Stimulated activated CD4-positive, alpha-beta T cell treated with anti-CD3 and anti-CD28 coated beads, Interleukin-1b, Interleukin-23, amount 100 ng/mL, for 1 hour (primary cell): ENCODE measurements at regions not wholly inside any gene's neighbourhood (a gene's known extent, or its start where the extent isn't known, plus 50 kb on each side); places are given as distances from the start of the nearest gene placed in this dataset.

Source experiments
- DNase-seq, 2 donors: peaks; one replicate each; pipeline ENCODE4 v3.0.0-alpha.2; 2020; ENCODE audit warnings: low read depth in 2 of 2

- DNase-seq = no peak
Observed at GRCh38 chr4:80145739-80146138, 51.6 kb upstream of the PRDM8 start.

DNA sequence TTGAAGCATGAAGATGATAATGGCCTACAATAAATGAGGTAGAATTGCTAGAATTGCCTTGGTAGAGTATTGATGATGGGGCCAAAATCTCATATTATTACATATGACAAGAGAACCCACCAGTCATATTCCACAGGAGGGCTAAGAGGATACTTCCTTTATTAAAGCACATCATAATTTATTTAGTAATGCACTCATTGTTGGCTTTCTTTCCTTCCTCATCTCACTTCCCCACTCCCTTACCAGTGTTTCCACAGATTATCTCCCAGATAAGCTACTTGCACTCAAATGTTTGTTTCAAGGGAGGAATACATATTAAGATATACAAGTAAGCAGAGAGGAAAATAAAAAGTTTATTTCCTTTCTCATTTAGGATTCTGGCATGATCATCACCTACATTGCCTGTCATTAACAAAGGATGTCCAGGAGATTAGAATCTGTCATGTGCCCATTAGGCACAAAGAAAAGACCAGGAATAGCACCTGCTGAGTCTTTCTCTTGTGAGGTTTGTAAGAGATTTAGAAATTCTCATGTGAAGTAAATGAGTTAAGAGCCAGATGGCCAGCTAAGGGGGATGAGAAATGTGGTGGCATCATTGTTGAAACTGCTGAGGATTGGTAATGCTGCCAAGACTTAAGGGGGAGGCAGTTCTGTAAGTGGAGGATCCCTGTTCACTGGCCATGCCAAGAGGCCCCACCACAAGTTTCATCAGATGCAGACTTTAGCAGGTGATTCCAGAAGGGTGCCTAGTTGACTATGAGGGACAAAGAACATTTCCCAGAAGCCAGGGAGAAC is 52.4 kb upstream of the PRDM8 start:
- DNase-seq = no peak

GRCh38 chr4:80143307-80143679 is 54.0 kb upstream of the PRDM8 start:
- no peak for DNase-seq

GRCh38 chr4:80142394-80143306 is 54.7 kb upstream of the PRDM8 start:
- no peak for DNase-seq

- no peak for DNase-seq
Observed at GRCh38 chr4:80141543-80141942, 55.8 kb upstream of the PRDM8 start.

- no peak for DNase-seq
Observed at GRCh38 chr4:80140194-80140593, 57.1 kb upstream of the PRDM8 start.

- DNase-seq = no peak
Observed at GRCh38 chr4:80139671-80140070, 57.6 kb upstream of the PRDM8 start.

DNA sequence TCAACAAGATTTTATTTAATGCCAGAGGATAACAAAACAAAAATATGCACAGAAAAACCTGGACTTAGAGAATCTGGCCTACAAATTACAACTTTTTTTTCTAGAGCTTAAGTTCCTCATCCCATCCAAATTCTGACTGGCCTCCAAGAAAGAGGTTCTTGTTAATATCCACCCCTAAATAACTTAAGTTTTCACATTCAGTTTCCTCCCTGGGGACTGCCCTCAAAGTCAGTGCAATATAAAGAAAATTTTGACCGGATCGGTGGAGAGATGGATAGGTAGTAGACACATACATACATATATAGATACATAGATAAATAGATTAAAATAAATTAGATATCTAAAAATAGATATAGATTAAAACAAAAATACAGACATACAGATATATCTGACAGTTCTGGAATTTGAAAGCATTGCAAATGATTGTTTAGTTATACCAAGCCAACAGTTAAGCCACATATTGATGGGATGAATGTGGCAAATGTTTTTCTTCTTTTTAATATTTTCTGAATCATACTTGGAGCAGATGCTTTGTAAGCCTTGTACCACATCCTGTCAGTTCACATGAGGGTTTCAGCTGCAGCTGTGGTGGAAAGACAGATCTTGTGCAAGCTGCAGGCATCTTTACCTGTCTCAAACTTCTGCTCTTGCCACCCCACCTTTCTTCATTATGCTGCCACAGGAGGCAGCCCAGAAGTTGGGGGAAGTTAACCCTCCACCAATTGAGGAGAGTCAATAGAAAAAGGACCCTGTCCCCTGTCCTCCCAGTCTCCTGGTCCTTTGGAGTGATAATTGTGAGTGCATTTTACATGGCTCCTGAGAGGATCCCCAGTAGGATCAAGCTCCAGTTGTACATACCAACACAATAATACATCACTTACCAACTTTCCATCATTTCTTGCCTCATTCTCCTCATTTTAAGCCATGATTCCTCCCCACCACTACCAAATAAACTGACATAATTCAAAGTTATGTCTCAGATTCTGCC is 58.5 kb upstream of the PRDM8 start:
- DNase-seq = peak in 1 of 2 donors; percentile 30

GRCh38 chr4:80137631-80138030 is 59.7 kb upstream of the PRDM8 start:
- DNase-seq = no peak

GRCh38 chr4:80136270-80136669 is 61.0 kb upstream of the PRDM8 start:
- no peak for DNase-seq

DNA sequence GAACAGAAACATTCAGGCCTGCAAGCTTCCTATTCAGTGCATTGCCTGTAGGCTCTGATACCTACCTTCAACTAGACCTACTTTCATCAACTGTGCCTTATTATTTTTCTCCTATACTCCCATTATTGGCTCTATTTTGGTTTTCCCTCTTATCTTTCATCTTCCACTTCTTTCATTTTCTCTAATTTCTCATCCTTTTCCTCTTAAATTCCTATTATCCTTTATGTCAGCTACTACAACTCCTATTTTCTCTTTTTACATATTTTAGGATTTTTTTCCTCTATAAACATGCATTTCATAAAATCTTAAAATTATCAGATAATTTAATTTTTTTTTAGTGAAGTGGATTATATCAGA is 61.6 kb upstream of the PRDM8 start:
- DNase-seq = no peak

GRCh38 chr4:80134936-80135701 is 62.1 kb upstream of the ANTXR2 start:
- DNase-seq = no peak

DNA sequence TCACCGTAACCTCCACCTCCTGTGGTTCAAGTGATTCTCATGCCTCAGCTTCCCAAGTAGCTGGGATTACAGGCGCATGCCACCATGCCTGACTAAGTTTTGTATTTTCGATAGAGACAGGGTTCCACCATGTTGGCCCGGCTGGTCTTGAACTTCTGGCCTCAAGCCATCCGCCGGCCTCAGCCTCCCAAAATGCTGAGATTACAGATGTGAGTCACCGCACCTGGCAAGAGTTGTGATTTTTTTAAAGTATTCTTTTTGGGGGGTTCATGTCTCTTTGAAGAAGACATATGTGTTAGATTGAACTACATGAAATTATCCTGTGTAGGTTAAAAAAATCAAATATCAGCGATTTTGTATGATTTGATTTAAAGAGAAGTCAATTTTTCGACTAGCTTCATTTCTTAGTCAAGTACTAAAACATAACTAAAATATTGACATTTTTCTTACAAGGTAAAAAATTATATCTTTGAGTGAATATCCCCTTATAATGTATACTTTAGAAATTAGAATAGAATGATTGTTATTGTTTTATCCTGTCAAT is 60.3 kb upstream of the ANTXR2 start:
- DNase-seq = no peak

GRCh38 chr4:80129785-80130184 is 56.8 kb upstream of the ANTXR2 start:
- DNase-seq = no peak

- no peak for DNase-seq
Observed at GRCh38 chr4:80128941-80129340, 55.9 kb upstream of the ANTXR2 start.

DNA sequence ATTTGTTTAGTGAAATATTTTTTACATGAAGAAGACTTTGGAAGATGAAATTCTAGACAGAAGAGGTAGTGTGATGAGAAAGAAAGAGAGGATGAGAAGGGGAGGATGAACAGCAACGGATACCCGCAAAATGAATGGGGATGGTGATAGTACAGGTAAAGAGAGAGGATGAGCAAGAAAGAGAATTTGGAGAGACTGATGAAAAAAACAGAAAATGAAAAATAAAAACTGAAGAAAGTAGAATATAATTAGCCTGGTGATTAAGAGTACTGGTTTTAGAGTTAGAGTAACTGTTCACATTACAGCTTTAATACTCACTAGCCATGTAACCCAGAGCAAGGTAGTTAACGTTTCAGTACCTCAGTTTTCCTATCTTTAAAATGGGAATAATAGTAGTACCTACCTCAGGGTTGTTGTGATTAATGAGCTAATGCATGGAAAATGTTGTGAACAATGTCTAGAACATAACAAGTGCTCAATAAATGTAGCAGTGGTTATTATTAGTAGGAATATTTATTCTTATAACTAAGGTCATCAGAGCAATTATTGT is 54.9 kb upstream of the ANTXR2 start:
- no peak for DNase-seq

DNA sequence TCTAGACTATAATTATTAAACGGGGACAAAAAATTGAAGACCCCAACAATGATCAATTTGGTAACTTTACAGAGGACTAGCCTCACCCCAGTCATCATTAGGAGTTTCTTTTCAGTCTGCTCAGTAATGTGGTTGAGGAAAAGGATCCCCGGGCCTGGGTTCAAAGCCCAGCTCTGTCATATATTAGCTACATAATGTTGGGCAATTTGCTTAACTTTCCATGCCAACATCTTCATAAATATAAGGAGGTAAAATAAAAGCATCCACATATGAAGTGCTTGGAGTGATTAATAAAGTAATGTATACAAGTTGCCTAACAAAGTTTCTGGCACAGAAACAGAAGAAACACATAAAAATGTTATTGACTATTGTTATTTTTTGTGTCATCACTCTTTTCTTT is 53.4 kb upstream of the ANTXR2 start:
- DNase-seq = no peak

DNA sequence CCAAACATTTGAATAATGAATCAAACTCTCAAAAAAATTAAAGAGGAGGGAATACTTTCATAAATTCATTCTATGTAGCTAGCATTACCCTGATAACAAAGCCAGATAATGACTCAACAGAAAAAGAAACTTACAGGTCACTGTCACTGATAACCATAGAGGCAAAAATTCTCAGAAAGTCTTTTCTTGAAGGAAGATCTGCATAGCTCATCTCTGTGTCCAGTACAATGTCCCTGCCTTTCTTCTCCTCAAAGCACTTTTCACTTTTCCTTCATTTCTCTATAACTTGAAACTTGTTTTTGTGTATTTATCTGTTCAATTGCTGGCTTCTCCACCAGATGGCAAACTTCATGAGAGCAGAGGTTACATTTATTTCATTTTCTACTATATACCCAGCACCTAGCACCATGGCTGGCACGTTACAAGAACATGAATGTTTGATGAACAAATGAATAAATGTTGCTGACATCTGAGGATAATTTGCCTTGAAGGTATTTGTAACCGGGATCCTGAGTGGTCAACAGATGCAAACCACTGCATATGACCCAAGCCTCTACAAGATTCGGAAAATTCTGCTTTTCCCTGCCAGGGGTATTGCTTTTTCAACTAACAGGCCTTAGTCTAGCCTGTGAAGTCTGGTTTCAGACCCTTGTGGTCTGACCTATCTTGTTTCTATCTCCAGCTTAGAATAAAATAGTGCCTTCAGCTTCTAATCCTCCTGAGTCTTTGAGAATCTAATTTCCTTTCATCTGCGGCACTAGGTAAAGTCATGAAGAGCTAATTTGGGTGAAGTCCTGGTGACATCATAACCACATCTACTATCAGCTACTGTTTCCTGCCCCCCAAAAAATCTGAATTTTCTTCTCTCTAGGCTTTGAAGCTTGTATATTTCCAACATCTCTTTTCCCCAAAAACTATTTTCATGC is 52.5 kb upstream of the ANTXR2 start:
- DNase-seq = no peak
